H1 (cell line): ENCODE measurements at regions not wholly inside any gene's neighbourhood (a gene's known extent, or its start where the extent isn't known, plus 50 kb on each side); places are given as distances from the start of the nearest gene placed in this dataset.

Experiments
- CHD7 ChIP-seq: fragments of 300-600 bp; sonication (generic); IDR thresholded peaks from 2 replicates; pipeline ENCODE4 v1.7.1; 2012; ENCODE audit warnings: low read length, moderate library complexity, mild to moderate bottlenecking, inconsistent platforms; ENCODE audit not compliant: insufficient replicate concordance
- EGR1 ChIP-seq: IDR thresholded peaks from 2 replicates; pipeline ENCODE4 v1.6.1; 2011; ENCODE audit warnings: low read depth, low read length, borderline replicate concordance
- EP300 ChIP-seq, 2 experiments: IDR thresholded peaks; 1 replicate in 1 of 2; 2 replicates in 1 of 2; pipeline ENCODE4 v1.6.1; 2011 to 2012; ENCODE audit warnings: low read depth in 2 of 2, low read length in 2 of 2, mild to moderate bottlenecking in 2 of 2, borderline replicate concordance in 1 of 2, inconsistent platforms in 1 of 2, moderate library complexity in 1 of 2
- FOSL1 ChIP-seq: IDR thresholded peaks from 2 replicates; pipeline ENCODE4 v1.6.1; 2011; ENCODE audit warnings: mild to moderate bottlenecking, low read depth, low read length, moderate library complexity; ENCODE audit not compliant: insufficient read depth
- NRF1 ChIP-seq: IDR thresholded peaks from 2 replicates; pipeline ENCODE4 v1.6.1; 2011; ENCODE audit warnings: mild to moderate bottlenecking, low read depth, low read length, improper control_type of control experiment
- USF2 ChIP-seq: IDR thresholded peaks from 2 replicates; pipeline ENCODE4 v1.6.1; 2011; ENCODE audit warnings: low read length, improper control_type of control experiment
- ZNF274 ChIP-seq: IDR thresholded peaks from 2 replicates; pipeline ENCODE4 v1.7.0; 2012; ENCODE audit warnings: low read length, borderline replicate concordance; ENCODE audit errors: extremely low read depth

GRCh38 chr9:108153416-108153815 lies 663.8 kb upstream of the KLF4 start (continued):
- TF ChIP-seq CHD7 (no peak), EGR1 (no peak), FOSL1 (no peak), ZNF274 (no peak), EP300 (IDR thresholded peaks at IDR 0.05; ENCODE audit: borderline replicate concordance in 1 of 2, low read depth in 2 of 2, low read length in 2 of 2) (no peak), USF2 (no peak), NRF1 (no peak)
